ENCODE measurements at regions not wholly inside any gene's neighbourhood (a gene's known extent, or its start where the extent isn't known, plus 50 kb on each side); places are given as distances from the start of the nearest gene placed in this dataset.

DNA sequence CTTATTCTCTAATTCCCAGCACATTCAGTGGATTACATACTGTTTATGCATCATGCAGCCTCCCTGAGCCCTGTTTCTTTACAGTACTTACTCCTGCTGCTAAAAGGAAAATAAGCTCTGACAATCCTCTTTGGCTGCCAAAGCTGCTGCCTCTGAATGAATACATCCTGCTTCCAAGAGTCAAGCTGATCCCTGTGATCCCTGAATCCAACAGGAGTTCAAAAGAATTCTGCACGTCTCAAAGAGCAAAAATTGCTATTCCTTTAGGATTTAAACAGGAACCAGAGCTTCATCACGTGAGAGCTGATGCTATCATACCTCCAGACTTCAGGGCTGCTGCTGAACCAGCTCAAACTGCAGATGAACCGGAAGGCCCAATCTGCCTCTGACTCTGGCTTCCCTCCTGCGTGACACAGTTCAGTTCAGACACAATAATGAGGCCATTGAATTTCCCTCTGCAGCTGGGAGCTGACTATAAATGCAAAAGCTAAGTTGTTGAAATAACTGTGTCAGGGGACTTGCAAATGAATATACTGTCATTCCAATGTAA, 851.0 kb upstream of the PHF14 start:
- DNase-seq (ENCODE audit: low spot score), result no peak

DNA sequence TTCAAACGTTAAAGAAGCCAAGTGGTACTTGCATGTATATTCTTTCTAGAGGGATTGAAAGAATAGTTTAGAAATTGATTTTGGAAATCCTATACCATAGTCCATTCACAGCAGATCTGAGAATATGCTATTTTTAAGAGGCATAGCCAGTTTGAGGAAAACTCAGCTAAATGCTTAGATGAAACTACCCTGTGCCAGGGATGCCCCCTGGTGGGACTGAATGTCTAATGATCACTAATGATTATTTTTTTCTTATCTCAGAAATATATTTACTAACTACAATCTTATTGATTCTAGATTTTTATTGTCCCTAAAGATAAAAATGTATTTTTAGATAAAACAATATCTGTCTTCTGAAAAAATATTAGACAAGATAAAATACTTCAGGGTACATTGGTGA, 844.9 kb upstream of the PHF14 start:
- DNase-seq (ENCODE audit: low spot score), result no peak

DNA sequence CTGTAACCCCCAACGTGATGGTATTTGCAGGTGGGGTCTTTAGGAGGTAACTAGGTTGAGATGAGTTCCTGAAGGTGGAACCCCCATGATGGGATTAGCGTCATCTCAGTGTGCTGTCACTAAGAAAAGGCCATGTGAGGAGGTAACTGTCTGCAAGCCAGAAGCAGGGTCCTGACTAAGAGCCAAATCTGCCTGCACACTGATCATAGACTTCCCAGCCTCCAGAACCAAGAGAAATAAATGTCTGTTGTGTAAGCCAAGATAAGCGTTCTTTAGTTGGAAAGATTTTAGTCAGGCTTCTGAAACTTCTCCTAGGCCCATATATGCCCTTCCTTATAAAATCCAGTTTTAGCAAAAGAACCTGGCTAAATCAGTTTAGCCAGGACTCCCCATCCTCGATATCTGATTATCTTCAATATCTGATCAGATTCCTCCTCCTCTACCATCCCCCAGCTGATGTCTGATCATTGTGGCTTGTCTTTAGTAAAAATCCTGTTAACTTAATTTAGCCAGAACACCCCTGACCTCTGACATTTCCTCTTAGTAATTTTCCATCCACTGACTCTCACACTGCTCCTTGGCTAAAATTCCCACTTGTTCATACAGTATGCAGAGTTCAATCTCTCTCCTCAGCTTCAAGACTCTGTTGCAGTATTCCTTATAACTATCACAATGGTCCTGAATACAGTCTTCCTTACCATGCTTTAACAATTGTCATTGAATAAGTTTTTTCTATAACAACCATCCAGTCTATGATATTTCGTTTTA, 835.4 kb upstream of the PHF14 start:
- DNase-seq (ENCODE audit: low spot score), result no peak

GRCh38 chr7:10146271-10146670, 827.4 kb upstream of the PHF14 start:
- no peak for DNase-seq (ENCODE audit: low spot score)

DNA sequence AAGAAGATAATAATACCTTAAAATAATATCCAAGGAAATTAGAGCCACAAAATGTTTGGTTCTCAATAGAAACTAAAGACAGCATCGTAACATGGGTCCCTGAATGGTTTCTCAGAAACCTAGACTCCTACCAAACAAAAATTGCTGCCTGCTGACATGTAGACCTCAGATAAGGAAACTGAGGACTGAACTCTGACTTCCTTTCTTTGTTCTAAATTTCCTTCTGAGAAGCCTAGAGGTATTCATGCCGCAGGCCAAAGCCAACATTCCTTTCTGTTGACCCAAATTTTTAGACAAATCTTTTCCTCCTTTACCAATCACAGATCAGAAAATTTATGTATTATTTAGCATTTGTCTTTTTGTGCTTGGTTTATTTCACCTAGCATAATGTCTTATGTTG, 816.7 kb upstream of the PHF14 start:
- no peak for DNase-seq (ENCODE audit: low spot score)

- no peak for DNase-seq (ENCODE audit: low spot score)
Measured at GRCh38 chr7:10181996-10182395, 791.7 kb upstream of the PHF14 start.

DNA sequence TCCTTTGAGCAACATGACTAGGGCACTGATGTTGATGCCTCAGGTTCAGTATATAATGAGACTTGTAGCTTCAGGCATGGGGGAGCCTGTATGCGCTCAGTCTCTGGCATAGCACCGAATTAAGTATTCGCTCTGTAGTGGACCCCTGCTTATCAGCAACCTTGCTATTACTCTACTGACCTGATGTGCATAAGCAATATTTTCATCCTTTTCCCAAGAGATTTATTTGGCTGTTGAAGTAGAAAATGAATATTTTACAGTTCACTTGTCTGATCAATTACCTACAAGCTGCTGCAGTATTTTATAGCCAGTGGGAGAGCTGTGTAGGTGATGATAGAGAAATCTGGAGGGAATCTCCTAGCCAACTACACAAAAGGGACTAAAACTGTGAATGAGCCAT, 781.6 kb upstream of the PHF14 start:
- DNase-seq (ENCODE audit: low spot score), result no peak

DNA sequence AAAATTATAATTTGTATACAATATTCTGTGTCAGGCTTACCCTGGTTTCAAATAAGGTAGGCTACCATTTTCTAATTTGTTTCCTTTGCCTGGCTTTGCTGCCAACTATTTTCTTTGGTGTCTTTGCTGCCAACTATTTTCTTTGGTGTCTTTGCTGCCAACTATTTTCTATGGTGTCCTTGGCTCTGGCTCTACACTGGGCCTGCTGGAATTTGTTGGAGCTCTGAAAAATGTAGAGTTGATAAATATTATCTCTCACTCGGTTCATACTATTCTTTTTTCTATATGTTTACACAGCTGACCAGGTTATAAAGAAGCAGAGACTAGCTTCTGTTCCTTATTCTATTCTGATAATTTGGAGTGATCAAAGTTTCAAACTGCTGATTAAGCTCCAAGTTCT, 768.0 kb upstream of the PHF14 start:
- no peak for DNase-seq (ENCODE audit: low spot score)

DNA sequence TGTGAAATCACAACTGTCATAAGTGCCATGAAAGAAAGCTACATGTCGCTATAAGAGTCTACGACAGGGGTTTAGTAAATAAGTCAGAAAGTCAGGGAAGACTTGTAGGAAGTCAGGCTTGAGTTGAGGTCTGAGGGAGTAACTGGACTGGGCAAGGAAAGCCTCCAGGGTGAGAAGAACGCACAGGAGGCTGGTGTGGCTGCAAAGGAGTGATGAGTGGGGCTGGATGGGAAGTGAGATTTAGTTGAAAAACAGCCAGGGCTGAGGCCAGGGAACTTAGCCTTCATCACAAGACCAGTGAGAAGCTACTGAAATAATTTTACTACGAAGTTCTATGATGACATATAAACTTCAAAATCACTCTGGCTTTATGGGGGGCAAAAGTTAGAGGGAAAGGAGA, 763.7 kb upstream of the PHF14 start:
- no peak for DNase-seq (ENCODE audit: low spot score)

DNA sequence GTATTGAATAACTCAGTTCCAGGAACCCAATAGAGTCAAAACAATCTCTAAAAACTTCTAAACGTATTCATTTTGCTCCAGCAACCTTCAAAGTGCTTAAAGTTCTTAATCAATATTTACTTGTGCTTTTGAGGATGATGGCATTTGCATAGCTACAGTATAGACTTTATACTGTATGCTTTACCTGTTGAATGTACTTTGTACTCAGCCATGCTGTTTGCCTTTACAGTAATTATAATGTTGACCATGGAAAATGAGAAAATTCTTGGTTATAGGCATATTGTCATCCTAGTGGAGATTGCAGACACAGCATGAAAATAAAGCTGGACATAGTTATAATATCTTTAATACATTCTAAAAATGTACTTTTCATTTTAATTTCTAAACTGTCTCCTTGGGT, 762.7 kb upstream of the PHF14 start:
- no peak for DNase-seq (ENCODE audit: low spot score)

DNA sequence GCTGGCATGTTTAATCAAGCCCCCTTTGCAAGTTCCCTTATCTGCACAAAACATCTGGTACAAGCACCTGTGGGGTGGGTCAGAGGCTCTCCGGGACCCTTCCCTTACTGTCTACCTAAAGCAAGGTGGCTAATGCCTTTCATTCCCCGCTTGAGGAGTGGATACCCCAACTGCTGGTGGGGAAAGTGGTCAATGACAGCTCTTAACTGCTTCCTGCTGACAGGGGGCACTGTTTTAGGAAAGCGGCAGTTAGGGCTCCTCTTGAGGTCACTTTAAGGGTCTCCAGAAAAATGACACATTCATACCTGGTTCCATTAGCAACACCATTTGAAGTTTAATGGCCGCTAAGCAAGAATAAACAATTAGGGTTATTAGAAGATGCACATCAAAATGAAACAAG, 761.8 kb upstream of the PHF14 start:
- no peak for DNase-seq (ENCODE audit: low spot score)

DNA sequence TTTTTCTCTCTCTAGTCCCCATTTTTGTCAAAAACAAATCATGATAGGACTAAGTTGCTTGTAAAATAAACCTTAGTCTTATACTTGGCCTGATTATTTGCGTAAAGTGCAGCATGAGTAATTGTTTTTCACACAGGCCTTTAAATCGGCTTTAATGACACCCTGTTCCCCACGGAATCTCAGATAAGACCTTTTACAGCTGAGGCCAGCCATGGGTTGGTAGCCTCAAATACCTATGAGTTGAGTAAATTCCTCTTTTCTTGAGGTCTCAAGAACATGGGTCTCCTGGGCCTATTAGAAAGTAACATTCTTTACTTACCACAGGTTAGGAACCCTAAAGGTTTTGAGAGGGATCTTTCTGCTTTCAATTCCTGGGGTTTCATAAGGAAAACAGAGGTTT, 761.0 kb upstream of the PHF14 start:
- DNase-seq (ENCODE audit: low spot score), result no peak

- no peak for DNase-seq (ENCODE audit: low spot score)
Measured at GRCh38 chr7:10216462-10216861, 757.2 kb upstream of the PHF14 start.

- DNase-seq (ENCODE audit: low spot score), result no peak
Measured at GRCh38 chr7:10221084-10221483, 752.6 kb upstream of the PHF14 start.

GRCh38 chr7:10222976-10223375, 750.7 kb upstream of the PHF14 start:
- no peak for DNase-seq (ENCODE audit: low spot score)

- DNase-seq (ENCODE audit: low spot score), result no peak
Measured at GRCh38 chr7:10225275-10225674, 748.4 kb upstream of the PHF14 start.

GRCh38 chr7:10237306-10237705, 736.4 kb upstream of the PHF14 start:
- DNase-seq (ENCODE audit: low spot score), result no peak

DNA sequence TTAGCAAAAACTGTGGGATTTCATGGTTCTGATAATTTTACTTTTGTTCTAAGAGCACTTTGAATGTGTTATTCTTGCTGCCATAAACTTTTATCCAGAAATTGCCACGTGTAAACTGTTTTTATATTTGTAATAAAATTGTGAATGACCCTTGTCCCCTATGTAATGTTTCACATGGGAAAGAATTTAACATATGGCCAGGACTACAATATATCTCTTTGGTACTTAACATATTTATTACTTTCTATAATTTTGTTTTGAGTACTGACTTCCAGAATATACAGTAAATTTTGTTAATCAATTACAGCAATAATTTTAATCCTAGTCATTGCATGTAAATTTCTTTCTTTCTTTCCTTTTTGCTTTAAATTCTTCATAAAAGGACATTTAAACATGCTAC, 735.0 kb upstream of the PHF14 start:
- DNase-seq (ENCODE audit: low spot score), result no peak

DNA sequence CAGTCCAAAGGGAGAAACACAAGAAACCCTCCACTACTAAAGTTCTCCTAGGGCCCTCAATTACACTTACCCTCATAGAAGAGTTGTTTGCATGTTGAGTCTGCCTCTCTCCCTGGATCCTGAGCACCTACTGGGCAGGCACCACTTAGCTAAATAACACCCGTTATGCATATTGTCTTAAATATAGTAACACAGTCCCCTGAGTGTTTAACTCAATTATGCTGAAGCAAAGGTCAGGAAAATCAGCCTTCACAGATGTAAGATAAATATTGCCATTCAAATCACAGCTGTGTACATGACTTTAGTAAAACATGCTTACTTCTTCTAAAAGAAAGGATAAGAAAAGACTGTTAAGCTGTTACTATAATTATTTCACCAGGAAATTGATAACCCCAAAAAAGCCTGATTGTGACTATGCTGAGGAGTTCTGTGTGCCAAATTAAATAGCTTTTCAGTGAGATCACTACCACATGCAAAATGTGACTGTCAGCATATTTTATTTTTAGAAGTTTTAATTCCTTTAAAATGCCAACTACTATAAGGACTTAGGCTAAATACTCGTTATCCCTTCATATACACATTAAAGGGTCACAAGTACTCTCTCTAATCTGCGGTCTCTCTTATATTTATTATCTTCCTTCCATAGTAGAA, 733.9 kb upstream of the PHF14 start:
- no peak for DNase-seq (ENCODE audit: low spot score)

DNA sequence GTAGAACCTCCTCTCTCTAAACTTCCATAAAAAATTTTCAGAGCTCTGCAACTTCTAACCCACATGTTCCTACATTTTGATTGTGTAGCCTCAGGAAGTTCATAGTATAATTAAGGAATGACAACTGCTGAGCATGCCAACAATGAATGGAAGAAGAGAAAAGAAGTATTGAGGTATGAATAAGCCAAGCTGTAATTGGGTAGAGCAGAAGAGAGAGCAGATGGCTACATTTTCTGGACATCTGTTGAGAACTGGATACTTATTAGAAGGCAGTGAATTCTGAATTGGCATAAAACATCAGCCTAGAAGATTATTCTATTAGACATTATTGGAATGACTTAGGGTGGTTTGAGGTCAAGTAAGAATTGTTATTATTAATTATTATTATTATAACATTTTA, 728.3 kb upstream of the PHF14 start:
- no peak for DNase-seq (ENCODE audit: low spot score)

GRCh38 chr7:10257438-10257837, 716.2 kb upstream of the PHF14 start:
- DNase-seq (ENCODE audit: low spot score), result no peak

- DNase-seq (ENCODE audit: low spot score), result no peak
Measured at GRCh38 chr7:10266976-10267375, 706.7 kb upstream of the PHF14 start.

- no peak for DNase-seq (ENCODE audit: low spot score)
Measured at GRCh38 chr7:10268034-10268433, 705.6 kb upstream of the PHF14 start.

DNA sequence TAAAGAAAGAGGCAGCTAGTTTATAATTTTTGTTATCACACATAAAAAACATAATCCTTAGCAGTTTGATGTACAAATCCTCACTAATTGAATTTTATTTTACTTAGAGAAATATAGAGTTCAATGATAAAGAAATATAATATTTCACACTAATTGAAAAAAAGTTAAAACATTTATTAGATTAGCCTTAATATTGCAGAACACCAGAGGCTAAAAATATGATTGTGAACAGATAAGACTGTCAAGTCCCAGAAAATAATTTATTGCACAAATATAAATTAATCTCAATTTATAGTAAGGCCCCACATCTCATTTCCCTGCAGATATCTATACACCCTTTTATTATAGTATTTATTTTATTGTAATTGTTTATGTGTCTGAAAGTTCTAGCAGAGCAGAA, 690.8 kb upstream of the PHF14 start:
- DNase-seq (ENCODE audit: low spot score), result no peak

All from hematopoietic multipotent progenitor cell treated with erythropoietin and hydrocortisone succinate and interleukin-3 and kit ligand, for 15 days (in vitro differentiated cells).